ENCODE measurements at regions not wholly inside any gene's neighbourhood (a gene's known extent, or its start where the extent isn't known, plus 50 kb on each side); places are given as distances from the start of the nearest gene placed in this dataset.
A peak's percentile ranks its signal among the peaks of the same experiment; 100 is the strongest.
"Not testable (repeated sequence)": the region's sequence is repeated elsewhere in the genome, so short reads cannot be mapped to it uniquely, and the experiment has no call there.

- intact Hi-C loops (cut with DNase I) = loop anchor here (1.0 to 5.0 kb wide), 5 partner anchors 47 to 566 kb away; no protein-coding TSS in a partner anchor
- peak in 1 of 2 donors; percentile 87 for DNase-seq (ENCODE audit: low spot score in 2 of 2)
- Histone ChIP-seq H3K27ac (peak overlapping the region; percentile 28 to 66), H3K36me3 (no peaks in the 10 kb centered on the region), H3K4me3 (peak overlapping the region; percentile 23 to 66), H3K4me1 (peaks cover 7 to 12% of the 10 kb centered on the region in 2 donors), H3K27me3 (no peaks in the 10 kb centered on the region), H3K9me3 (no peaks in the 10 kb centered on the region)
- TF ChIP-seq, protein P1, sequence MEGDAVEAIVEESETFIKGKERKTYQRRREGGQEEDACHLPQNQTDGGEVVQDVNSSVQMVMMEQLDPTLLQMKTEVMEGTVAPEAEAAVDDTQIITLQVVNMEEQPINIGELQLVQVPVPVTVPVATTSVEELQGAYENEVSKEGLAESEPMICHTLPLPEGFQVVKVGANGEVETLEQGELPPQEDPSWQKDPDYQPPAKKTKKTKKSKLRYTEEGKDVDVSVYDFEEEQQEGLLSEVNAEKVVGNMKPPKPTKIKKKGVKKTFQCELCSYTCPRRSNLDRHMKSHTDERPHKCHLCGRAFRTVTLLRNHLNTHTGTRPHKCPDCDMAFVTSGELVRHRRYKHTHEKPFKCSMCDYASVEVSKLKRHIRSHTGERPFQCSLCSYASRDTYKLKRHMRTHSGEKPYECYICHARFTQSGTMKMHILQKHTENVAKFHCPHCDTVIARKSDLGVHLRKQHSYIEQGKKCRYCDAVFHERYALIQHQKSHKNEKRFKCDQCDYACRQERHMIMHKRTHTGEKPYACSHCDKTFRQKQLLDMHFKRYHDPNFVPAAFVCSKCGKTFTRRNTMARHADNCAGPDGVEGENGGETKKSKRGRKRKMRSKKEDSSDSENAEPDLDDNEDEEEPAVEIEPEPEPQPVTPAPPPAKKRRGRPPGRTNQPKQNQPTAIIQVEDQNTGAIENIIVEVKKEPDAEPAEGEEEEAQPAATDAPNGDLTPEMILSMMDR (IDR thresholded peaks at IDR 0.05) = peak; percentile 93 to 98 (median 97)
These were observed 182.6 kb upstream of the HAAO start for GRCh38 chr2:42974721-42975717.

DNA sequence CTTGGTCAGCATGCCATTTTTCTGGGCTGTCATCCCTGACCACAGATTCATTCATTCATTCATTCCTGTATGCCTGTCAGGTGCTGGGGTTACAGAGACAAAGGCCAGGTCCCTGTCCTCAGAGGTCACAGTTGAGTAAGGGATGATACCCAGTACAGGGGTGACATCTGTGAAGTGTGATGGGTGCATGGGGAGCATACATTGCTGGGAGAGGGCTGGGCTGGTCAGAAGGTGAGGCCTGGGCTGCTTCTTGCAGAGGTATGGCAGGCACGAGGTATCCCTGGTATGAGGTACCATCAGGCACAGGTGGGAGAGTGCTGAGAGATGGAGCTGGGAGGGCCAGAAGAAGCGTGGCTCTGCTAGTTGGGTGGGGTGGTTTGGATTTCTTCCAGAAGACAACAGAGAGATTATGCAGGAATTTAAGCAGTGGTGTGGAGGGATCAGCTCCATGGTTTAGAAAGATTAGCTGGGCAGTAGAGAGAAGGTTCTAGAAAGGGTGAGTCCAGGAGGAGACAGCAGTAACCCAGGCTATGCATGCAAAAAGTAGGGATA lies 181.9 kb upstream of the HAAO start:
- Histone ChIP-seq H3K27me3 (no peaks in the 10 kb centered on the region), H3K4me3 (no peak overlapping the region), H3K36me3 (no peaks in the 10 kb centered on the region), H3K9me3 (no peaks in the 10 kb centered on the region), H3K27ac (peak overlapping the region; percentile 28 to 66), H3K4me1 (peaks cover 10 to 18% of the 10 kb centered on the region in 2 donors)
- TF ChIP-seq, protein P1 (IDR thresholded peaks at IDR 0.05) = no peak
- intact Hi-C loops (cut with DNase I) = loop anchor here (2.0 kb wide), 3 partner anchors 255 to 567 kb away; no protein-coding TSS in a partner anchor
- peak in 1 of 2 donors; percentile 45 for DNase-seq (ENCODE audit: low spot score in 2 of 2)

DNA sequence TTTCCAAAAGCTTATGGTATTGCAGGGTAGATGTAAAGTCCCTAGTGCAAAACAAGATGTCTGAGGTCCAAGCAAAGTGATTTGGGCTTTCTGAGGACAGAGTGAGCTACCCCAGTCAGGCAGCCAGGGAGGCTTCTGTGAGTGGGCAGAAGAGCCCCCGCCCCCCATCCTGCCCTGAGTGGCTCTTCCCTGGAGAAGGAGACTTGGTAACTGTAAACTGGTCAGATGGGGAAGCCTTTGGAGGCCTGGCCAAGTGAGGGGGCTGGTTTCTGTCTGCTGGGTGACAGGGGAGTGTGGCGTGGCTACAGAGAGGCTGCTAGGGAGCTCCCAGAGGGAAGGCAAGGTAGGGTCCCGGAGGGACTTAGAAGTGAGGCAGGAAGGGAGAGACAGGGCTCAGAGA lies 181.3 kb upstream of the HAAO start:
- no peak overlapping the region for H3K4me3 ChIP-seq
- H3K27me3 ChIP-seq = no peaks in the 10 kb centered on the region
- H3K9me3 ChIP-seq = no peaks in the 10 kb centered on the region
- TF ChIP-seq, protein P1 (IDR thresholded peaks at IDR 0.05) = no peak
- no peaks in the 10 kb centered on the region for H3K36me3 ChIP-seq
- peak overlapping the region in 1 of 2 donors; percentile 19 for H3K27ac ChIP-seq
- DNase-seq (ENCODE audit: low spot score in 2 of 2) = peak in 1 of 2 donors; percentile 54
- intact Hi-C loops (cut with DNase I) = loop anchor here (2.0 kb wide), 3 partner anchors 255 to 567 kb away; no protein-coding TSS in a partner anchor
- peaks cover 14 to 20% of the 10 kb centered on the region in 2 donors for H3K4me1 ChIP-seq

- H3K27me3 ChIP-seq; intact Hi-C loops (cut with DNase I); H3K27ac ChIP-seq; H3K4me3 ChIP-seq; H3K9me3 ChIP-seq; H3K36me3 ChIP-seq: not testable (repeated sequence)
- H3K4me1 ChIP-seq = peaks cover 14 to 26% of the 10 kb centered on the region in 2 donors
- peak in 1 of 2 donors; percentile 55 for DNase-seq (ENCODE audit: low spot score in 2 of 2)
These were observed 180.6 kb upstream of the HAAO start for GRCh38 chr2:42972933-42973516.

- no peak overlapping the region for H3K27ac ChIP-seq
- no peak overlapping the region for H3K4me3 ChIP-seq
- H3K4me1 ChIP-seq = peaks cover 16 to 30% of the 10 kb centered on the region in 2 donors
- no peaks in the 10 kb centered on the region for H3K9me3 ChIP-seq
- DNase-seq (ENCODE audit: low spot score in 2 of 2) = peak in 1 of 2 donors; percentile 41
- H3K36me3 ChIP-seq = no peaks in the 10 kb centered on the region
- intact Hi-C loops (cut with DNase I) = no loop called here
- no peaks in the 10 kb centered on the region for H3K27me3 ChIP-seq
- TF ChIP-seq, protein P1 (IDR thresholded peaks at IDR 0.05) = no peak
These were observed 179.8 kb upstream of the HAAO start for GRCh38 chr2:42971947-42972736.

Data from ascending aorta (tissue), 2 donors.